HFFc6 (cell line): ENCODE measurements at regions not wholly inside any gene's neighbourhood (a gene's known extent, or its start where the extent isn't known, plus 50 kb on each side); places are given as distances from the start of the nearest gene placed in this dataset.

ENCODE experiments used
- DNase-seq: peaks from one replicate; pipeline ENCODE4 v3.0.0-alpha.2; 2018
- H3K27ac Mint-ChIP-seq: 2 replicates; pipeline ENCODE4 v1.8.0; 2020; ENCODE audit warnings: mild to moderate bottlenecking, mixed read lengths
- H3K27me3 Mint-ChIP-seq: 2 replicates; pipeline ENCODE4 v1.8.0; 2021; ENCODE audit warnings: mild to moderate bottlenecking, moderate library complexity, mixed read lengths; ENCODE audit not compliant: insufficient read depth
- H3K36me3 Mint-ChIP-seq: 2 replicates; pipeline ENCODE4 v1.8.0; 2021; ENCODE audit warnings: low read depth, mixed read lengths
- H3K4me1 Mint-ChIP-seq: 2 replicates; pipeline ENCODE4 v1.8.0; 2020; ENCODE audit warnings: low read depth, mixed read lengths
- H3K4me3 Mint-ChIP-seq: 2 replicates; pipeline ENCODE4 v1.8.0; 2020; ENCODE audit warnings: mild to moderate bottlenecking, moderate library complexity, mixed read lengths
- H3K9me3 Mint-ChIP-seq: 2 replicates; pipeline ENCODE4 v1.8.0; 2020; ENCODE audit warnings: mild to moderate bottlenecking, mixed read lengths
- TF ChIP-seq, protein P1 (sequence below): fragments of 200-600 bp; sonication (generic); IDR thresholded peaks from 2 replicates; pipeline ENCODE4 v1.5.0; 2021; ENCODE audit warnings: antibody characterized with exemption, mild to moderate bottlenecking

DNA sequence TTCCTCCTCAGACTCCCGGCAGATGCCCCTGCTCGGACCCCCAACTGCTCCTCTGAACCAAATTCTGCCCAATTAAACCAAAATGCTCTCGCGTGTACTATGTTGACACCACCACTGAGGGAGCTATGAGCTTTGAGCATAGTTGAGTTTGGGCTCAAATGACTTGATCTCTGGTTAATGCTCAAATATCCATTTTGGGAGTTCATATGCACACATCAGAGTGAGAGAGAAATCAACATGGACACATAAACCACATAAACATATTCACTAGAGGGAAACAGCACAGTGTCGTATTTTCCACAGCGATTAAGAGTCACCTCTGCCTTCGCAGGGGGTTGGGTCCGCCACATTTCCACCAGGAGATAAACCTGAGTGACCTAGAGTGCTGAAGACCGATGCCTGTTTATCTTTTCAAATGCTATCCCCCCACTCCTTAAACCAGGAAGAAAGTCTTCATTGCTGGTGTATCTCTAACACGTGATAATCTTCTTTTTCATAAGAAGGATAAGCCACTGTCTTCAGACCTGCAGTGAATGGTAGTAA lies 59.4 kb upstream of the FOXN3 start:
- Mint-ChIP-seq H3K36me3 (no peaks in the 10 kb centered on the region), H3K9me3 (no peaks in the 10 kb centered on the region), H3K27me3 (no peaks in the 10 kb centered on the region), H3K27ac (no peak overlapping the region), H3K4me3 (no peak overlapping the region), H3K4me1 (peaks cover 12% of the 10 kb centered on the region)
- TF ChIP-seq, protein P1, sequence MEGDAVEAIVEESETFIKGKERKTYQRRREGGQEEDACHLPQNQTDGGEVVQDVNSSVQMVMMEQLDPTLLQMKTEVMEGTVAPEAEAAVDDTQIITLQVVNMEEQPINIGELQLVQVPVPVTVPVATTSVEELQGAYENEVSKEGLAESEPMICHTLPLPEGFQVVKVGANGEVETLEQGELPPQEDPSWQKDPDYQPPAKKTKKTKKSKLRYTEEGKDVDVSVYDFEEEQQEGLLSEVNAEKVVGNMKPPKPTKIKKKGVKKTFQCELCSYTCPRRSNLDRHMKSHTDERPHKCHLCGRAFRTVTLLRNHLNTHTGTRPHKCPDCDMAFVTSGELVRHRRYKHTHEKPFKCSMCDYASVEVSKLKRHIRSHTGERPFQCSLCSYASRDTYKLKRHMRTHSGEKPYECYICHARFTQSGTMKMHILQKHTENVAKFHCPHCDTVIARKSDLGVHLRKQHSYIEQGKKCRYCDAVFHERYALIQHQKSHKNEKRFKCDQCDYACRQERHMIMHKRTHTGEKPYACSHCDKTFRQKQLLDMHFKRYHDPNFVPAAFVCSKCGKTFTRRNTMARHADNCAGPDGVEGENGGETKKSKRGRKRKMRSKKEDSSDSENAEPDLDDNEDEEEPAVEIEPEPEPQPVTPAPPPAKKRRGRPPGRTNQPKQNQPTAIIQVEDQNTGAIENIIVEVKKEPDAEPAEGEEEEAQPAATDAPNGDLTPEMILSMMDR, result no peak
- DNase-seq, result no peak

- Mint-ChIP-seq H3K27ac (no peak overlapping the region), H3K4me3 (no peak overlapping the region), H3K4me1 (peaks cover 12% of the 10 kb centered on the region), H3K9me3 (no peaks in the 10 kb centered on the region), H3K36me3 (no peaks in the 10 kb centered on the region; the same call in 1 of the 2 replicates), H3K27me3 (no peaks in the 10 kb centered on the region)
- TF ChIP-seq, protein P1, result no peak
- no peak for DNase-seq
Observed at GRCh38 chr14:89474464-89474863, 57.4 kb upstream of the FOXN3 start.

- H3K4me3 Mint-ChIP-seq, result no peak overlapping the region
- DNase-seq, result peak; percentile 35
- H3K9me3 Mint-ChIP-seq, result no peaks in the 10 kb centered on the region
- no peaks in the 10 kb centered on the region; the same call in 1 of the 2 replicates for H3K36me3 Mint-ChIP-seq
- TF ChIP-seq, protein P1, result no peak
- no peaks in the 10 kb centered on the region for H3K27me3 Mint-ChIP-seq
- H3K4me1 Mint-ChIP-seq, result peaks cover 12% of the 10 kb centered on the region
- H3K27ac Mint-ChIP-seq, result peak overlapping the region; percentile 4; the same call in 1 of the 2 replicates
Observed at GRCh38 chr14:89473989-89474388, 57.0 kb upstream of the FOXN3 start.

DNA sequence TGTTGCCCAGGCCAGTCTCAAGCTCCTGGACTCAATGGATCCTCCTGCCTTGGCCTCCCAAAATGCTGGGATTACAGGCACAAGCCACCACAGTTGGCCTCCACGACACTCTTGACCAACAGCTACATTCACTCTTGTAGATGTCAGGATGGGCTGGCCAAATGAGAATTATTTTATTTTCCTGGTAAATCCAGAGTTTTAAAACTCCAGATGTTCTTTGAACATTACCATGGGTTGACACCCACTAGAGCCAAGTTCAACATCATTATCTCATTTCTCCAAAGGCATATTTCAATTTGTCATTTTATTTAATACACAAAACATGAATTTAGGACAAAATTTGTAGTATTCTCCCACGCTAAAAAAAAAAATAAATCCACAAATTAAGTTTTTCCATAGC lies 56.5 kb upstream of the FOXN3 start:
- H3K4me1 Mint-ChIP-seq, result peaks cover 12% of the 10 kb centered on the region
- peak overlapping the region; percentile 4; the same call in 1 of the 2 replicates for H3K27ac Mint-ChIP-seq
- TF ChIP-seq, protein P1, result no peak
- no peak for DNase-seq
- no peaks in the 10 kb centered on the region for H3K27me3 Mint-ChIP-seq
- no peaks in the 10 kb centered on the region for H3K9me3 Mint-ChIP-seq
- no peak overlapping the region for H3K4me3 Mint-ChIP-seq
- no peaks in the 10 kb centered on the region; the same call in 1 of the 2 replicates for H3K36me3 Mint-ChIP-seq

DNA sequence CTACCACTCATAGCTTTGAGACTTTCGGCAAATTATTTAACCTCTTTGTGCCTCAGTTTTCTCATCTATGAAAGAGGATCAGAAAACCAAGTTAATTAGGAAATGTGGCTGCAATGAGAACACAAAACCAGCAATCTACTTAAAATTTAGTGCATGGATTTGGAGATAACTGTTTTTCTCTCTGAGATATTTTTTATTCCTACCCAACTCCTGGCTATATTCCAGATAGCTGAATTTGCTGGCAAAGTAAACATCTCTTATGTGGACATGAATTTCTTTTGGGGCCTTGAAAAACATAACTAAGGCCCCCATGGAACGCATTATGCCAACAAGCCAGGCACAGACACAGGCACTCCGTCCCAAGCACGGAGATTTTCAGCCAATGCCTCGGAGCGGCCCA lies 53.4 kb upstream of the FOXN3 start:
- peaks cover 12% of the 10 kb centered on the region for H3K4me1 Mint-ChIP-seq
- no peaks in the 10 kb centered on the region for H3K9me3 Mint-ChIP-seq
- TF ChIP-seq, protein P1, result no peak
- H3K27me3 Mint-ChIP-seq, result no peaks in the 10 kb centered on the region
- H3K36me3 Mint-ChIP-seq, result no peaks in the 10 kb centered on the region; the same call in 1 of the 2 replicates
- no peak overlapping the region for H3K27ac Mint-ChIP-seq
- DNase-seq, result no peak
- no peak overlapping the region for H3K4me3 Mint-ChIP-seq
